Astrocyte (in vitro differentiated cells and primary cell): ENCODE measurements at regions not wholly inside any gene's neighbourhood (a gene's known extent, or its start where the extent isn't known, plus 50 kb on each side); places are given as distances from the start of the nearest gene placed in this dataset.

Experiments used
- DNase-seq: peaks from one replicate; pipeline ENCODE4 v3.0.0-alpha.2; 2010; ENCODE audit warnings: low read depth
- FAIRE-seq: peaks from 2 replicates; lab custom pipeline; 2011; peaks lifted over from hg19 to GRCh38; lab: Jason Lieb, UNC
- H2AFZ ChIP-seq: 2 replicates; pipeline ENCODE4 v1.6.0; 2012; ENCODE audit warnings: low read depth, low read length, inconsistent platforms
- H3K27ac ChIP-seq: 2 replicates; pipeline ENCODE4 v1.5.1; 2011; ENCODE audit warnings: low read depth, low read length, inconsistent platforms
- H3K27me3 ChIP-seq: 2 replicates; pipeline ENCODE4 v1.6.0; 2011; ENCODE audit warnings: low read length, inconsistent platforms; ENCODE audit not compliant: insufficient read depth
- H3K36me3 ChIP-seq: 2 replicates; pipeline ENCODE4 v1.5.1; 2011; ENCODE audit warnings: low read length, inconsistent platforms; ENCODE audit not compliant: insufficient read depth
- H3K4me1 ChIP-seq: 2 replicates; pipeline ENCODE4 v1.5.1; 2011; ENCODE audit warnings: low read length, inconsistent platforms; ENCODE audit not compliant: insufficient read depth
- H3K4me2 ChIP-seq: 2 replicates; pipeline ENCODE4 v1.6.0; 2012; ENCODE audit warnings: low read length, inconsistent platforms
- H3K4me3 ChIP-seq: 2 replicates; pipeline ENCODE4 v1.5.1; 2011; ENCODE audit warnings: low read depth, mild to moderate bottlenecking, low read length, inconsistent platforms; ENCODE audit not compliant: insufficient read depth
- H3K79me2 ChIP-seq: 2 replicates; pipeline ENCODE4 v1.6.0; 2012; ENCODE audit warnings: mild to moderate bottlenecking, low read length, inconsistent platforms; ENCODE audit not compliant: insufficient read depth
- H3K9ac ChIP-seq: 2 replicates; pipeline ENCODE4 v1.6.0; 2012; ENCODE audit warnings: mild to moderate bottlenecking, low read length, inconsistent platforms
- H3K9me3 ChIP-seq: 2 replicates; pipeline ENCODE4 v1.5.1; 2012; ENCODE audit warnings: low read depth, mild to moderate bottlenecking, low read length, inconsistent platforms; ENCODE audit not compliant: insufficient read depth
- H4K20me1 ChIP-seq: 2 replicates; pipeline ENCODE4 v1.6.0; 2012; ENCODE audit warnings: low read length, inconsistent platforms; ENCODE audit not compliant: insufficient read depth
- H3K27ac Mint-ChIP-seq: one replicate; pipeline ENCODE4 v1.8.0; 2021; ENCODE audit warnings: mild to moderate bottlenecking, mixed read lengths; ENCODE audit not compliant: unreplicated experiment
- H3K27me3 Mint-ChIP-seq: one replicate; pipeline ENCODE4 v1.8.0; 2021; ENCODE audit warnings: low read depth, mixed read lengths; ENCODE audit not compliant: unreplicated experiment
- H3K36me3 Mint-ChIP-seq: one replicate; pipeline ENCODE4 v1.8.0; 2021; ENCODE audit warnings: low read depth, mixed read lengths; ENCODE audit not compliant: unreplicated experiment
- H3K4me1 Mint-ChIP-seq: one replicate; pipeline ENCODE4 v1.8.0; 2021; ENCODE audit warnings: low read depth, mixed read lengths; ENCODE audit not compliant: unreplicated experiment
- H3K4me3 Mint-ChIP-seq: one replicate; pipeline ENCODE4 v1.8.0; 2021; ENCODE audit warnings: mild to moderate bottlenecking, moderate library complexity, mixed read lengths; ENCODE audit not compliant: unreplicated experiment
- H3K9me3 Mint-ChIP-seq: one replicate; pipeline ENCODE4 v1.8.0; 2021; ENCODE audit warnings: mild to moderate bottlenecking, mixed read lengths; ENCODE audit not compliant: unreplicated experiment
- CTCF ChIP-seq: IDR thresholded peaks from 2 replicates; pipeline ENCODE4 v1.5.1; 2011; ENCODE audit warnings: low read depth, mild to moderate bottlenecking, inconsistent platforms, low read length, moderate library complexity; ENCODE audit not compliant: insufficient read depth
- EZH2 ChIP-seq: IDR thresholded peaks from 2 replicates; pipeline ENCODE4 v1.6.1; 2012; ENCODE audit warnings: mild to moderate bottlenecking, low read length, inconsistent platforms; ENCODE audit not compliant: insufficient read depth

DNA sequence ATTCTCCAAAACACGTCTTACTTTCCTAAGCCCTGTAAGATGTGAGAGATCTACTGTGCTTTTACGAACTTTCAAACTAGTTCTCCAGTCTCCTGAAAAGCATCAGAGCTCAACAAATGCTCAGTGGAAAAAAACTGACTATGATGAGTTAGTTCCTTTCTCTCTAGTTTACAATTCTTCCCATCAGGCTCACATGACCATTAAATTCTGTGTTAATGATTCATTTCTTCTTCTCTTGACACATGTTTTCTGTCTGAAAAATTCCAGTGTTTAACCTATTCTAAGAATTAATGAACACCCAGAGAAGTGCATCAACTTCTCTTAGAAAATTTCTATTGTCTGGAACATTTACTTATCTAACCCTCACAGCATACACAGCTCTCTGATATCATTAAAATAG lies 844.3 kb downstream of the SI start:
- Mint-ChIP-seq H3K9me3 (no peaks in the 10 kb centered on the region), H3K4me1 (peaks cover 9% of the 10 kb centered on the region), H3K4me3 (no peak overlapping the region), H3K27ac (peak overlapping the region; percentile 48), H3K27me3 (no peaks in the 10 kb centered on the region), H3K36me3 (no peaks in the 10 kb centered on the region)
- H3K27me3 ChIP-seq: no peaks in the 10 kb centered on the region
- H3K36me3 ChIP-seq: no peaks in the 10 kb centered on the region
- DNase-seq (no peak), FAIRE-seq (no peak)
- no peak overlapping the region for H2AFZ ChIP-seq
- H3K9ac ChIP-seq: no peak overlapping the region
- H3K4me3 ChIP-seq: no peak overlapping the region
- H4K20me1 ChIP-seq: no peaks in the 10 kb centered on the region
- no peak overlapping the region for H3K4me2 ChIP-seq
- no peaks in the 10 kb centered on the region for H3K79me2 ChIP-seq
- TF ChIP-seq EZH2 (no peak), CTCF (no peak)
- no peaks in the 10 kb centered on the region for H3K4me1 ChIP-seq
- no peak overlapping the region for H3K27ac ChIP-seq
- H3K9me3 ChIP-seq: no peaks in the 10 kb centered on the region

DNA sequence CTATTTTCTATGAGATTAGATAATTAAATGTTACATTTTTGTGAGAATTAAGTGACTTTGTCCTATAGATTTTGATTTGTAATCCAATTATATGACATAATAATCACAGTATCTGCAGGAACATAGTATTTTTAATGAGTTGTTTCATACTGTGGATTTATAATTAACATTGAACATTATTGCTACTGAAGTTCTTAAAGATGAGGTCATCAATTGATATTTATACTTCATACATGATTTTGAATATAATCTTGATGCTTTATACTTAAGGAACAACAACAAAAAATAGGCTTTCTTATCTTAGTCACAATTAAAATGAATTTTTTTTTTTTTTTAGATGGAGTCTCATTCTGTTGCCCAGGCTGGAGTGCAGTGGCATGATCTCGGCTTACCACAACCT lies 846.6 kb downstream of the SI start:
- Mint-ChIP-seq H3K4me1 (peaks cover 9% of the 10 kb centered on the region), H3K4me3 (no peak overlapping the region), H3K36me3 (no peaks in the 10 kb centered on the region), H3K27me3 (no peaks in the 10 kb centered on the region), H3K27ac (no peak overlapping the region), H3K9me3 (no peaks in the 10 kb centered on the region)
- no peak overlapping the region for H2AFZ ChIP-seq
- no peak for TF ChIP-seq CTCF
- TF ChIP-seq EZH2: no peak
- no peaks in the 10 kb centered on the region for H3K9me3 ChIP-seq
- no peaks in the 10 kb centered on the region for H3K36me3 ChIP-seq
- H3K9ac ChIP-seq: no peak overlapping the region
- H3K79me2 ChIP-seq: no peaks in the 10 kb centered on the region
- DNase-seq (no peak), FAIRE-seq (no peak)
- no peaks in the 10 kb centered on the region for H3K27me3 ChIP-seq
- H3K4me1 ChIP-seq: no peaks in the 10 kb centered on the region
- H3K27ac ChIP-seq: no peak overlapping the region
- H3K4me3 ChIP-seq: no peak overlapping the region
- no peak overlapping the region for H3K4me2 ChIP-seq
- no peaks in the 10 kb centered on the region for H4K20me1 ChIP-seq

DNA sequence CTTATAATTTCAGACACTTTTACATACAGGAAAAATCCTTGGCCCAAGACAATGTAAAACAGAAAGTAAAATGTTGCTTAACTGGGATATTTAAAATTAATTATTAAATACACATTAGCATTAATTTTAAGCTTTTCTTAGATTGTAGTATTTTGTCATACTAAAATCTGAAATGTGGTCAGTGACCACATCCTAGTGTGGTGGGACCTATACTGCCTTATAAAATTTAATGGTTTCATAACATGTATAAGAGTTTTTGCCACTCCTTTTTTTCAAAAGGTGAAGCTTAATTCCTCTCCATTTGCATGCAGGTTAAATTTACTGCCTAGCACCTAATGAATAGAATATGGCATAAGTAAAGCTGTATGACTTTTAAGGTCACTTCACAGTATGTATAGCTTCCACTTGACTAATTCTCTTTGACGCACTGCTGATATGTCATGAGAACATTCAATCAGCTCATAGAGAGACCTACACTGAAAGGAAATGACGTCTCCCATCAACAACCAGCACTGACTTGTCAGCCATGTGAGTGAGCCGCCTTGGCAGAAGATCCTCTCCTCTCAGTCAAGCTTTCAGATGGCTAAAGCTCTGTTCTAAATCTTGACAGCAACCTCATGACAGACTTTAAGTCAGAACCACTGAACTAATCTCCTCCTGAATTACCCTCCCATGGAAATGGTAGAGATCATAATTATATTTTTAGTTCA lies 847.8 kb downstream of the SI start:
- DNase-seq: no peak
- Histone ChIP-seq H3K4me2 (no peak overlapping the region), H3K27ac (no peak overlapping the region), H3K4me1 (no peaks in the 10 kb centered on the region), H3K27me3 (no peaks in the 10 kb centered on the region), H4K20me1 (no peaks in the 10 kb centered on the region), H2AFZ (no peak overlapping the region), H3K9ac (no peak overlapping the region), H3K79me2 (no peaks in the 10 kb centered on the region), H3K36me3 (no peaks in the 10 kb centered on the region), H3K4me3 (no peak overlapping the region), H3K9me3 (no peaks in the 10 kb centered on the region)
- Mint-ChIP-seq H3K4me3 (no peak overlapping the region), H3K4me1 (peaks cover 9% of the 10 kb centered on the region), H3K27ac (no peak overlapping the region), H3K27me3 (no peaks in the 10 kb centered on the region), H3K36me3 (no peaks in the 10 kb centered on the region), H3K9me3 (no peaks in the 10 kb centered on the region)
- TF ChIP-seq CTCF (no peak), EZH2 (no peak)
- no peak for FAIRE-seq
